ENCODE measurements at regions not wholly inside any gene's neighbourhood (a gene's known extent, or its start where the extent isn't known, plus 50 kb on each side); places are given as distances from the start of the nearest gene placed in this dataset.
"Not testable (repeated sequence)": the region's sequence is repeated elsewhere in the genome, so short reads cannot be mapped to it uniquely, and the experiment has no call there.

DNA sequence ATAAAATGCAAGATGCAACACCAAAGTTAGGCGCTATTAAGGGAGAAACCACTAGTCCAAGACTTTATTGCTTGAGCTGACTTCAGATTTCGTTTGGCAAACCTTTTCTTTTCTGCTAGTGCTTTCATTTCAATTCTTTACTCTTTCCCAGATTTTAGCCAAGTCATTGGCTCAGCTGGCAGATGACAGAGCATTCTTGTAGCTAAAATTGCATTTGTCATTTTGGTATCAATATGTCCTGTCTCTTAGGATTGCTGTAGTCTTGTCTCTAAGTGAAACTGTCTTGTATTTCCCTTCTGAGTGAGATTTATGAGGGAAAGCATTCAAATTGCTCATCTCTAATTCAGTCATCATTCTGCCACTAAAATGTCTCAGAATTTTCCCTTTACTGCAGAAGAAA, 335.1 kb downstream of the METTL4 start:
- no peak for DNase-seq
- Mint-ChIP-seq H3K36me3 (ENCODE audit: low read depth) (no peaks in the 10 kb centered on the region), H3K4me3 (no peak overlapping the region), H3K27ac (no peak overlapping the region), H3K4me1 (no peaks in the 10 kb centered on the region), H3K9me3 (no peaks in the 10 kb centered on the region), H3K27me3 (peaks cover 10% of the 10 kb centered on the region)
- no peak for ATAC-seq

GRCh38 chr18:2237706-2238105, 333.6 kb downstream of the METTL4 start:
- ATAC-seq: no peak

DNA sequence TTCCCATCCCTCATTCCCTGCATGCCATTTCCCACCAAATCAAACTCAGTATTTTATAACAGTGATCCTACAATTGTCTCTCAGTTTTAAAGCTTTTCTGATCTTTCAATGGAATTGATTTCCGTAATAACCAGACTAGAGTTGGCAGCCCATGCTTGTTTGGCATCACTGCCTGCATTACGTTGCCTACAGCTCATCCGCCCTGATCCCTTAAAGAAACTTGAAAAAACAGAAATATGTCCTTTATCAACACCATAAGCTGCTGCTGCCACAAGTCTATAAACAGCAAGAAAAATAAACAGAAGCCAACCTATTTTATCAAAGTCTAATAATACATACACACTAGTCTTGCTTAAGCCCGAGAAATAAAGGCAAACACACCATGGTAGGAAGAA, 331.0 kb downstream of the METTL4 start:
- H3K27ac Mint-ChIP-seq: no peak overlapping the region
- DNase-seq: no peak
- H3K27me3 Mint-ChIP-seq: peaks cover 8% of the 10 kb centered on the region
- H3K4me3 Mint-ChIP-seq: no peak overlapping the region
- no peaks in the 10 kb centered on the region for H3K9me3 Mint-ChIP-seq
- no peak for ATAC-seq
- no peaks in the 10 kb centered on the region for H3K36me3 Mint-ChIP-seq (ENCODE audit: low read depth)
- H3K4me1 Mint-ChIP-seq: no peaks in the 10 kb centered on the region

More at GRCh38 chr18:2237706-2238105, 333.6 kb downstream of the METTL4 start:
- no peak overlapping the region for H3K4me3 Mint-ChIP-seq
- H3K36me3 Mint-ChIP-seq (ENCODE audit: low read depth): no peaks in the 10 kb centered on the region
- no peak overlapping the region for H3K27ac Mint-ChIP-seq
- no peaks in the 10 kb centered on the region for H3K9me3 Mint-ChIP-seq
- H3K27me3 Mint-ChIP-seq: peaks cover 6% of the 10 kb centered on the region
- H3K4me1 Mint-ChIP-seq: no peaks in the 10 kb centered on the region
- no peak for DNase-seq

GRCh38 chr18:2244641-2245040, 326.7 kb downstream of the METTL4 start:
- Mint-ChIP-seq H3K9me3 (peaks cover 3% of the 10 kb centered on the region), H3K27ac (no peak overlapping the region), H3K36me3 (ENCODE audit: low read depth) (no peaks in the 10 kb centered on the region), H3K4me1 (no peaks in the 10 kb centered on the region), H3K4me3 (no peak overlapping the region), H3K27me3 (peaks cover 8% of the 10 kb centered on the region)
- ATAC-seq: no peak
- DNase-seq: no peak

- H3K4me3 Mint-ChIP-seq; H3K36me3 Mint-ChIP-seq (ENCODE audit: low read depth); H3K27ac Mint-ChIP-seq; DNase-seq; H3K27me3 Mint-ChIP-seq; H3K4me1 Mint-ChIP-seq; ATAC-seq; H3K9me3 Mint-ChIP-seq: not testable (repeated sequence)
Observed at GRCh38 chr18:2247101-2247500, 324.2 kb downstream of the METTL4 start.

DNA sequence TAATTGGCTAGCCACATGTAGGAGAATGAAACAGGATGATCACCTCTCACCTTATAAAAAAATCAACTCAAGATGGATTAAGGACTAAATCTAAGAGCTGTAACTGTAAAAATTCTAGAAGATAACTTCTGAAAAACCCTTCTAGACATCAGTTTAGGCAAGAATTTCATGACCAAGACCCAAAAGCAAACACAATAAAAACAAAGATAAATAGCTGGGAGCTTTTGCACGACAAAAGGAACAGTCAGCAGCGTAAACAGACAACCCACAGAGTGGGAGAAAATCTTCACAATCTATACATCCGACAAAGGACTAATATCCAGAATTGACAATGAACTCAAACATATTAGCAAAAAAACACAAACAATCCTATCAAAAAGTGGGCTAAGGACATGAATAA, 316.3 kb downstream of the METTL4 start:
- DNase-seq (no peak), ATAC-seq (no peak)
- Mint-ChIP-seq H3K4me1 (no peaks in the 10 kb centered on the region), H3K4me3 (no peak overlapping the region), H3K27ac (no peak overlapping the region), H3K9me3 (no peaks in the 10 kb centered on the region), H3K27me3 (peaks cover 3% of the 10 kb centered on the region), H3K36me3 (ENCODE audit: low read depth) (no peaks in the 10 kb centered on the region)

DNA sequence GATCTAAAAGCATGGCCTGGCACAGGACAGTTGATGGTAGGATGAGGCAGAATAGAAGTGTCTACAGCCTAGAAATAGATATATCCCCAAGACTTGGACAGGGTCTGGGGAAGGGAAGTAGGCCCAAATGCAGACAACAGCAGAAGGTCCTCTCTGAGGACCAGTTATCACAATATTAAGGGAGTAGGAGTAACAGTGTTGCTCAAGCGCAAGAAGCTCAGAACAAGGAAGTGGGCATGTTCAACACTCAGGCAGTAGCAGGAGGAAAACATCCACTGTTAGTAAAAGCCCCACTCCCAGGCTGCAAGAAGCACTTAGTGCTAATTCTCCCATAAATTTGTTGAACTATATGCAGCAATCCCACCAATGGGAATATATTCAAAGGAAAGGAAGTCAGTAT, 314.7 kb downstream of the METTL4 start:
- Mint-ChIP-seq H3K36me3 (ENCODE audit: low read depth) (no peaks in the 10 kb centered on the region), H3K27ac (no peak overlapping the region), H3K27me3 (peaks cover 3% of the 10 kb centered on the region), H3K4me3 (no peak overlapping the region), H3K4me1 (no peaks in the 10 kb centered on the region), H3K9me3 (no peaks in the 10 kb centered on the region)
- DNase-seq (no peak), ATAC-seq (no peak)

GRCh38 chr18:2258954-2259353, 312.4 kb downstream of the METTL4 start:
- Mint-ChIP-seq H3K27ac (no peak overlapping the region), H3K9me3 (no peaks in the 10 kb centered on the region), H3K36me3 (ENCODE audit: low read depth) (no peaks in the 10 kb centered on the region), H3K4me1 (no peaks in the 10 kb centered on the region), H3K27me3 (peaks cover 3% of the 10 kb centered on the region), H3K4me3 (no peak overlapping the region)
- DNase-seq (no peak), ATAC-seq (no peak)

GRCh38 chr18:2263303-2263890, 307.9 kb downstream of the METTL4 start:
- Mint-ChIP-seq H3K9me3 (no peaks in the 10 kb centered on the region), H3K27ac (no peak overlapping the region), H3K27me3 (no peaks in the 10 kb centered on the region), H3K36me3 (ENCODE audit: low read depth) (no peaks in the 10 kb centered on the region), H3K4me1 (no peaks in the 10 kb centered on the region), H3K4me3 (no peak overlapping the region)
- ATAC-seq (no peak), DNase-seq (no peak)

DNA sequence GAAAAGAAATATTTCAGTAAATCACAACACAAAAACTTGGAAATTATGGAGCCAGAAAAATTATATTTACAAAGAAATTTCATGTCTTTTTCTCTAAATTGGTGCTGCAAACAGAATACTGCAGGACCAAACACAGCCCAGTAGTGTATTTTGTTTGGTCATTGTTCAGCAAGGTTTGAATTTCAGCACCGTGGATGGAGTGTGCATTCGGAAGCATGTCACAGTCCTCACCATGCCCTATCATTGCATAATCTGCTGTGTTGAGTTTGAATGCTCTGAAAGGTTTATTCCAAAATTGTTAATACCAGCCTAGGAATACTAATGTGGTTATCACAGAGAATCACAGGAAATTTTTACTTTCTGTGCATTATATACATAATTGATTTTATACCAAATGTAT, 296.7 kb downstream of the METTL4 start:
- Mint-ChIP-seq H3K4me1 (no peaks in the 10 kb centered on the region), H3K27ac (no peak overlapping the region), H3K4me3 (no peak overlapping the region), H3K9me3 (no peaks in the 10 kb centered on the region), H3K27me3 (peaks cover 2% of the 10 kb centered on the region), H3K36me3 (ENCODE audit: low read depth) (no peaks in the 10 kb centered on the region)
- no peak for ATAC-seq
- DNase-seq: no peak

GRCh38 chr18:2281086-2281485, 290.2 kb downstream of the METTL4 start:
- Mint-ChIP-seq H3K27ac (no peak overlapping the region), H3K9me3 (no peaks in the 10 kb centered on the region), H3K36me3 (ENCODE audit: low read depth) (no peaks in the 10 kb centered on the region), H3K4me1 (no peaks in the 10 kb centered on the region), H3K4me3 (no peak overlapping the region), H3K27me3 (no peaks in the 10 kb centered on the region)
- no peak for DNase-seq
- ATAC-seq: no peak

DNA sequence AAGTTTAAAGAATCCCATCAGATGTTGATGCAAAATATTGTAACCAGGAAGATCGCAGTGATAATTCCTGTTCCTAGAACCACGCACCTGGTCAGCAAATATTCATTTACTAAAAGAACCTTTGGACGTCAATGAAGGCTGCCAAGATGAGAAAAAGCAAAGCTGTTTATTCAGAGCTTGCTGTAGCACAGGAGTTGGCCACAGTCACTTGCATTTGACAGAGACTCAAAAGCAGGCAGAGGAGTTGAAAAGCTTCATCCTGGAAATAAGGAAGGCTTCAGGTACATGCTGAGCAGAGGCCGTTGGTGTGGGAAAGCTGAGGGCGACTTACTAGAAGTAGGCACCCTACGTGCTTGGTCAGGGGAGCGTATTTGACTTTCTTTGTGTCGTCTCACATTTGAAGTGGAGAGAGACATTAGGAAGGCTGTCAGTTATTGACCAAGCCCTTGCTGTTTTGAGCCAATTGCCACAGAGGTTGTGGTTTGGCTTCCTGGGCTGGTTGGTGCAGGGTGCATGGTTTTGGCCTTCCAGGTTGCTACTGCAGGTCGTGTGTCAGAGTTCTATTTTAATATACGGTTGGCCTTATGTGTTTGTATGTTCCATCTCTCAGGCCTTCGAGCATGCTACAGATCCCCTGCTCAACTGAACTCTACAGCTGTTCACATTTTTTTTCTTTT, 289.6 kb downstream of the METTL4 start:
- Mint-ChIP-seq H3K9me3 (no peaks in the 10 kb centered on the region), H3K4me3 (no peak overlapping the region), H3K27ac (no peak overlapping the region), H3K36me3 (ENCODE audit: low read depth) (no peaks in the 10 kb centered on the region), H3K4me1 (no peaks in the 10 kb centered on the region), H3K27me3 (no peaks in the 10 kb centered on the region)
- ATAC-seq: no peak
- no peak for DNase-seq

GRCh38 chr18:2293109-2293839, 278.0 kb downstream of the METTL4 start:
- no peak for ATAC-seq
- H3K27ac Mint-ChIP-seq: no peak overlapping the region
- no peaks in the 10 kb centered on the region for H3K36me3 Mint-ChIP-seq (ENCODE audit: low read depth)
- H3K27me3 Mint-ChIP-seq: peaks cover 12% of the 10 kb centered on the region
- no peaks in the 10 kb centered on the region for H3K4me1 Mint-ChIP-seq
- no peaks in the 10 kb centered on the region for H3K9me3 Mint-ChIP-seq
- H3K4me3 Mint-ChIP-seq: no peak overlapping the region
- DNase-seq: peak; percentile 1

DNA sequence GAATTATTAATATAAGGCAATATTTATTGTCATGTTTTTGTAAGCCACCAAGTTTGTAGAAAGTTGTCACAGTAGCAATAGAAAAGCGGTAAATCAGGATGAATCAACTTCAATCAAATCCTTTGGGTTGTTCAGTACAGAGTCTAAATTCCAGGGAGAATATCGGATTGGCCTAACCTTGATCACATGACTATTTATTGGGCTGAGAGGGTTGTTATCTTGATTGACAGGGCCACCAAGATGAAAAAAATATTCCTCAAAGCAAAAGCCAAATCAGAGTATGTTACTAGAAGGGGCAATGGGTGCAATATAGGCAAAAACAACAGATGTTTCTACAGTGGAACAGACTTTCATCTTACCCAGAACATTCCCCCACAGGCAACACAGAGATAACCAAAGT, 270.0 kb downstream of the METTL4 start:
- H3K9me3 Mint-ChIP-seq: no peaks in the 10 kb centered on the region
- H3K36me3 Mint-ChIP-seq (ENCODE audit: low read depth): no peaks in the 10 kb centered on the region
- ATAC-seq (no peak), DNase-seq (no peak)
- peaks cover 15% of the 10 kb centered on the region for H3K27me3 Mint-ChIP-seq
- H3K4me3 Mint-ChIP-seq: no peak overlapping the region
- no peaks in the 10 kb centered on the region for H3K4me1 Mint-ChIP-seq
- H3K27ac Mint-ChIP-seq: no peak overlapping the region

- H3K27me3 Mint-ChIP-seq: peaks cover 19% of the 10 kb centered on the region
- ATAC-seq (no peak), DNase-seq (no peak)
- no peaks in the 10 kb centered on the region for H3K36me3 Mint-ChIP-seq (ENCODE audit: low read depth)
- no peak overlapping the region for H3K27ac Mint-ChIP-seq
- H3K4me3 Mint-ChIP-seq: no peak overlapping the region
- H3K9me3 Mint-ChIP-seq: no peaks in the 10 kb centered on the region
- no peaks in the 10 kb centered on the region for H3K4me1 Mint-ChIP-seq
Observed at GRCh38 chr18:2302012-2302411, 269.3 kb downstream of the METTL4 start.

Measured in activated naive CD8-positive, alpha-beta T cell treated with anti-CD3 and anti-CD28 coated beads, Interleukin-2, amount 50 U/mL, for 24 hours (primary cell).